Sigmoid colon (tissue), 6 donors: ENCODE measurements at regions not wholly inside any gene's neighbourhood (a gene's known extent, or its start where the extent isn't known, plus 50 kb on each side); places are given as distances from the start of the nearest gene placed in this dataset.
"Not testable (repeated sequence)": the region's sequence is repeated elsewhere in the genome, so short reads cannot be mapped to it uniquely, and the experiment has no call there.

Experiments used
- DNase-seq: peaks from one replicate; pipeline ENCODE4 v3.0.0-alpha.2; 2019
- H3K27ac ChIP-seq, 4 donors: fragments of 200-600 bp; sonication (generic); one replicate each; pipeline ENCODE4 v1.5.1; 2016 to 2019; ENCODE audit warnings: mild to moderate bottlenecking in 1 of 4
- H3K27me3 ChIP-seq, 3 donors: fragments of 200-600 bp; sonication (generic); one replicate each; pipeline ENCODE4 v1.5.1; 2019; ENCODE audit warnings: mild to moderate bottlenecking in 1 of 3
- H3K36me3 ChIP-seq, 4 donors: fragments of 200-600 bp; sonication (generic); one replicate each; pipeline ENCODE4 v1.5.1; 2016 to 2019
- H3K4me1 ChIP-seq, 4 donors: fragments of 200-600 bp; sonication (generic); one replicate each; pipeline ENCODE4 v1.5.1; 2017 to 2019
- H3K4me3 ChIP-seq, 4 donors: fragments of 200-600 bp; sonication (generic); one replicate each; pipeline ENCODE4 v1.5.1; 2017 to 2019; ENCODE audit warnings: mild to moderate bottlenecking in 2 of 4, moderate library complexity in 1 of 4
- H3K9me3 ChIP-seq, 4 donors: fragments of 200-600 bp in 3 of 4; sonication (generic) in 3 of 4; one replicate each; pipeline versions ENCODE4 v1.5.1 to v1.6.1; 2013 to 2019
- EP300 ChIP-seq, 4 donors: sonication (generic); formaldehyde crosslinking; IDR thresholded peaks; one replicate each; pipeline ENCODE4 v1.6.1; 2017; ENCODE audit warnings: antibody characterized with exemption in 4 of 4
- POLR2A ChIP-seq, 2 donors: fragments of 450-650 bp; IDR thresholded peaks; one replicate each; pipeline ENCODE4 v1.6.1; 2016; ENCODE audit warnings: antibody characterized with exemption in 2 of 2, mild to moderate bottlenecking in 2 of 2, moderate library complexity in 2 of 2
- POLR2AphosphoS5 ChIP-seq, 4 donors: sonication (generic); formaldehyde crosslinking; IDR thresholded peaks; one replicate each; pipeline ENCODE4 v1.6.1; 2017; ENCODE audit warnings: antibody characterized with exemption in 4 of 4
- WGBS, 2 donors: extraction: QIAGEN DNeasy Blood & Tissue Kit; methylation state at CpG; one replicate each; pipeline ENCODE4 v1.1.7; 2013; 5-methylcytosine and 5-hydroxymethylcytosine counted together
- intact Hi-C: fragments of 100-400 bp; cut with DNase I; formaldehyde crosslinking; loops from one replicate; pipeline ENCODE4 v1.15.1; 2023
- TF ChIP-seq, protein P1 (sequence below), 4 experiments: fragments of 450-650 bp in 3 of 4; fragments of 200-600 bp in 1 of 4; IDR thresholded peaks; one replicate each; pipeline ENCODE4 v1.5.1; 2016 to 2019; ENCODE audit warnings: antibody characterized with exemption in 4 of 4, mild to moderate bottlenecking in 3 of 4, moderate library complexity in 2 of 4
- donor health status: healthy with polysubstance abuse.
- donor health status: healthy.

DNA sequence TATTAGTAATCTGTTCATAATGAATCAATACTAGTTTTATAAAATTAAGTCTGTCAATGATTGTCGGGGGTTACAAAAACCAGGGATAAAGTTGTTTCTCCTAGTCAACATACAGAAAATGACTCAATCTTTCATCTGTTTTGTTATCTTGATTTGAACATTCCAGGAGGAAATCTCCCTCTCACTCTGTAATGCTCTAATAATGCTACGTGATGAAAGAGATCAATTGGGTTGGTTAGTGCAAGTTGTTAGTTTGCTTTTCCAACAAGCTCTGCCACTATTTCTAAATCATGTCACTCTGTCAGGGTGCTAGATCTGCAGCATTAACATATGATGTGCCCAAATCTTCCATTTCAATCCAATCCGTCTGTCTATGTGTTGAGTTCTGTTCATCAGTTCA lies 379.5 kb upstream of the GJE1 start:
- Histone ChIP-seq H3K4me3 (no peak overlapping the region), H3K4me1 (no peaks in the 10 kb centered on the region), H3K9me3 (no peaks in the 10 kb centered on the region), H3K27me3 (no peaks in the 10 kb centered on the region), H3K27ac (no peak overlapping the region), H3K36me3 (no peaks in the 10 kb centered on the region)
- 89 to 90% methylated on average over 3 of the region's 3 CpGs for WGBS, 2 donors
- intact Hi-C loops: no loop called here
- no peak for TF ChIP-seq POLR2A (IDR thresholded peaks at IDR 0.05)
- no peak for TF ChIP-seq POLR2AphosphoS5 (IDR thresholded peaks at IDR 0.05)
- TF ChIP-seq, protein P1, sequence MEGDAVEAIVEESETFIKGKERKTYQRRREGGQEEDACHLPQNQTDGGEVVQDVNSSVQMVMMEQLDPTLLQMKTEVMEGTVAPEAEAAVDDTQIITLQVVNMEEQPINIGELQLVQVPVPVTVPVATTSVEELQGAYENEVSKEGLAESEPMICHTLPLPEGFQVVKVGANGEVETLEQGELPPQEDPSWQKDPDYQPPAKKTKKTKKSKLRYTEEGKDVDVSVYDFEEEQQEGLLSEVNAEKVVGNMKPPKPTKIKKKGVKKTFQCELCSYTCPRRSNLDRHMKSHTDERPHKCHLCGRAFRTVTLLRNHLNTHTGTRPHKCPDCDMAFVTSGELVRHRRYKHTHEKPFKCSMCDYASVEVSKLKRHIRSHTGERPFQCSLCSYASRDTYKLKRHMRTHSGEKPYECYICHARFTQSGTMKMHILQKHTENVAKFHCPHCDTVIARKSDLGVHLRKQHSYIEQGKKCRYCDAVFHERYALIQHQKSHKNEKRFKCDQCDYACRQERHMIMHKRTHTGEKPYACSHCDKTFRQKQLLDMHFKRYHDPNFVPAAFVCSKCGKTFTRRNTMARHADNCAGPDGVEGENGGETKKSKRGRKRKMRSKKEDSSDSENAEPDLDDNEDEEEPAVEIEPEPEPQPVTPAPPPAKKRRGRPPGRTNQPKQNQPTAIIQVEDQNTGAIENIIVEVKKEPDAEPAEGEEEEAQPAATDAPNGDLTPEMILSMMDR (IDR thresholded peaks at IDR 0.05): no peak
- no peak for TF ChIP-seq EP300 (IDR thresholded peaks at IDR 0.05)
- no peak for DNase-seq

DNA sequence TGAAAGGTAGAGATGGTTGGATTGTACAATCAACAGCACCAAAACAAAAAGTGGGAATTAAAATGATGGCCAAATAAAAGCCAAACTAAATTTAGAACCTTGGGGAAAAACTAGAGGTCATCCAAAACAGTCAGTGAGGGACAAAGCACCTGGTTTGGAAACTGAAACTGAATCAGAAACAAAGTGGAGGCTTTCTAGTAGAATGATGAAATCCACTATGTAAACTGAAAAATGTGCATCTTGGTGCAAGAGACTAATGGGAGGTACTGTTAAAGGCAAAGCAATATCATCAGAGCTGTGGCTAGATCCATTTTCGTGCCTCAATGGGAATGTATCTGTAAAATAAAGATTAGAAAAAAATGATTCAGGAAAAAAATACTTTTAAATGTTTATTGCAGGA lies 380.0 kb upstream of the GJE1 start:
- no peak for TF ChIP-seq POLR2AphosphoS5 (IDR thresholded peaks at IDR 0.05)
- no peak for TF ChIP-seq EP300 (IDR thresholded peaks at IDR 0.05)
- no peak for TF ChIP-seq POLR2A (IDR thresholded peaks at IDR 0.05)
- TF ChIP-seq, protein P1 (IDR thresholded peaks at IDR 0.05): no peak
- no peak for DNase-seq
- WGBS, 2 donors: 66 to 77% methylated on average over 1 of the region's 1 CpG
- Histone ChIP-seq H3K27me3 (no peaks in the 10 kb centered on the region), H3K4me3 (no peak overlapping the region), H3K9me3 (no peaks in the 10 kb centered on the region), H3K4me1 (no peaks in the 10 kb centered on the region), H3K27ac (no peak overlapping the region), H3K36me3 (no peaks in the 10 kb centered on the region)
- intact Hi-C loops: no loop called here

DNA sequence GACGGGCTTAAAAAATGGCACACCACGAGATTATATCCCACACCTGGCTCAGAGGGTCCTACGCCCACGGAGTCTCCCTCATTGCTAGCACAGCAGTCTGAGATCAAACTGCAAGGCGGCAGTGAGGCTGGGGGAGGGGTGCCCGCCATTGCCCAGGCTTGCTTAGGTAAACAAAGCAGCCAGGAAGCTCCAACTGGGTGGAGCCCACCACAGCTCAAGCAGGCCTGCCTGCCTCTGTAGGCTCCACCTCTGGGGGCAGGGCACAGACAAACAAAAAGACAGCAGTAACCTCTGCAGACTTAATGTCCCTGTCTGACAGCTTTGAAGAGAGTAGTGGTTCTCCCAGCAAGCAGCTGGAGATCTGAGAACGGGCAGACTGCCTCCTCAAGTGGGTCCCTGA lies 386.4 kb upstream of the GJE1 start:
- intact Hi-C loops, H3K27me3 ChIP-seq, H3K36me3 ChIP-seq, H3K27ac ChIP-seq, H3K4me3 ChIP-seq, H3K9me3 ChIP-seq, H3K4me1 ChIP-seq, DNase-seq: not testable (repeated sequence)
- WGBS, 2 donors: 66 to 86% methylated on average over 7 of the region's 7 CpGs

DNA sequence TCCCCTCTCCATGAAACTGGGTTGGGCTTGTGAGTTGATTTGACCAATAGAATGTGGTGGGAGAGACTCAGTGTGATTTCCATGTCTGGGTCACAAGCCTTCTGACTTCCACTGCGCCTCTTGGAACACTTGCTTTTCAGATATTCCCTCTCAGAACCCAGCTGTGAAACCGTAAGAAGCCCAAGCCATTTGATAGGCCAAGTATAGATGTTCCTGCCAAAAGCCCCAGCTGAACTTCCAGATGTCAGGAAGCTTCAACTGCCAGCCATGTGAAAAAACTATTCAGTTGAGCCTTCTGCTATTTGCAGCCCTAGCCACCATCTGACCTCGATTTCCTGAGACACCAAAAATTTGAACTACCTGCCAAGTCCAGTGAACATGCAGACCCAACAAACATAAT lies 387.8 kb upstream of the GJE1 start:
- no peak for TF ChIP-seq POLR2A (IDR thresholded peaks at IDR 0.05)
- no peak for TF ChIP-seq POLR2AphosphoS5 (IDR thresholded peaks at IDR 0.05)
- TF ChIP-seq EP300 (IDR thresholded peaks at IDR 0.05): no peak
- TF ChIP-seq, protein P1 (IDR thresholded peaks at IDR 0.05): no peak
- Histone ChIP-seq H3K9me3 (peaks cover 0 to 6% (median 0%) of the 10 kb centered on the region in 4 donors), H3K27me3 (no peaks in the 10 kb centered on the region), H3K36me3 (no peaks in the 10 kb centered on the region), H3K4me1 (no peaks in the 10 kb centered on the region), H3K27ac (no peak overlapping the region), H3K4me3 (no peak overlapping the region)
- 58 to 72% methylated on average over 3 of the region's 3 CpGs for WGBS, 2 donors
- no peak for DNase-seq
- intact Hi-C loops: no loop called here

DNA sequence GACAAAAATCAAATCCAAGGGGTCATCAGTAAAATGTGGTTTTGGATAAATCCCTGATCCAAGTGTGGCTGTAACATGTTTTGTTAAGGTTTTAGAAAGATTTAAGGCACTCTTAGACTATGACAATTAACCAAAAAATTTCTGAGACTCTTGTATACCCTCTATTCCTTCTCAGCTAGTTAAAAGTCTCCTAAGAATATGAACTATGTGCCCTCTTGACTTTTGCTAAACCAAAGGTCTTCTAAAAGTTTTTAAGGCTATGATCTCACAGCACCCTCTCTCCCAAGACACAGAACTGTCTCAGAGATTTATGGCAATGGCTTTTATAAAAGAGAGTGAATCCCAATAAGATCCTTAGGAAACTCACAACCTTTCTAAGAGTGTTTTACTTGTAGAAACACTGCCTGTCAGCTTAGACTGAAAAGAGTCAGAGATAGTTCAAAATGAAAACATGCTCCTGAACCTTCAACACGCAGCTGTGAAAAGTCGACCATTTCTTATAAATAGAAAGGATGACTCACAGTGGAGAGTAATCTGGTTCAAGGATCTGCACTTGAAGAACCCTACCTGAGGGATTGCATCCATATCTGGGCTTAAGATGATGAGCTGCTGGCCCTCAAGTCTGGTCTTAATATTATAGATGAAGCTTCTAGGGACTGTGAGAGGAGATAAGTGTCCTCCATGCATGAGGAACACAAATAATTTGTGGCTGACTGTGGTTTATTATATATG lies 388.4 kb upstream of the GJE1 start:
- WGBS, 2 donors: 78 to 85% methylated on average over 2 of the region's 2 CpGs
- H3K4me1 ChIP-seq: no peaks in the 10 kb centered on the region
- no peak for DNase-seq
- TF ChIP-seq EP300 (IDR thresholded peaks at IDR 0.05) (no peak), POLR2AphosphoS5 (IDR thresholded peaks at IDR 0.05) (no peak), POLR2A (IDR thresholded peaks at IDR 0.05) (no peak)
- TF ChIP-seq, protein P1 (IDR thresholded peaks at IDR 0.05): no peak
- H3K36me3 ChIP-seq: no peaks in the 10 kb centered on the region
- H3K27me3 ChIP-seq: no peaks in the 10 kb centered on the region
- no peak overlapping the region for H3K4me3 ChIP-seq
- no peak overlapping the region for H3K27ac ChIP-seq
- H3K9me3 ChIP-seq: peaks cover 0 to 6% (median 0%) of the 10 kb centered on the region in 4 donors
- intact Hi-C loops: no loop called here
